ENCODE measurements at regions not wholly inside any gene's neighbourhood (a gene's known extent, or its start where the extent isn't known, plus 50 kb on each side); places are given as distances from the start of the nearest gene placed in this dataset.

DNA sequence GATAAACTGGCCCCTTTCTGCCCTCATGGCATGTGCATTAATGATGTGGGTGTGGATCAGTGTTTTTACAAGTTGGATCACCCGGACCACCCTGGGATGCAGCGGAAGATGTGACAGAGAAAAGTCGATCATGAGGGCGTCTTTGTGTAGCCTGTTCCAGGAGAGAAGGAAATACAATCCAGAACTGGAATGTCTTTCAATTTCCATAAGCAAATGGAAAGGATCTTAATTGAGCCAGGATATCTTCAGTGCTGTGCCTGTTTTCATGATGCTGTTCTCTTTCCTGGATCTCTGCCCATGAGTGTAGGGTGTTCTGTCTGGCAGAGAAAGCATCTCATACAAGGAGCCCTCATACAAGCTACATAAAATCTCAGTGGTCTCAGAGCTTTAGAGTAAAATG is 481.4 kb downstream of the XYLT1 start:
- WGBS, result 52% methylated on average over 4 of the region's 4 CpGs
- Histone ChIP-seq H3K36me3 (no peaks in the 10 kb centered on the region), H3K9me3 (no peaks in the 10 kb centered on the region), H3K27ac (no peak overlapping the region), H3K4me3 (no peak overlapping the region), H3K4me1 (replicated peaks) (no peaks in the 10 kb centered on the region), H3K27me3 (replicated peaks; ENCODE audit: insufficient read depth) (no peaks in the 10 kb centered on the region)
- TF ChIP-seq CTCF (IDR thresholded peaks at IDR 0.05) (no peak), POLR2A (IDR thresholded peaks at IDR 0.05) (no peak), POLR2AphosphoS5 (IDR thresholded peaks at IDR 0.05) (no peak)
- DNase-seq (ENCODE audit: low spot score), result no peak
- intact Hi-C loops (cut with DNase I), result no loop called here

GRCh38 chr16:16991711-16992110 is 479.0 kb downstream of the XYLT1 start:
- Histone ChIP-seq H3K4me1 (replicated peaks) (no peaks in the 10 kb centered on the region), H3K27me3 (replicated peaks; ENCODE audit: insufficient read depth) (no peaks in the 10 kb centered on the region), H3K9me3 (no peaks in the 10 kb centered on the region), H3K4me3 (no peak overlapping the region), H3K27ac (no peak overlapping the region), H3K36me3 (no peaks in the 10 kb centered on the region)
- DNase-seq (ENCODE audit: low spot score), result no peak
- TF ChIP-seq POLR2AphosphoS5 (IDR thresholded peaks at IDR 0.05) (no peak), CTCF (IDR thresholded peaks at IDR 0.05) (no peak), POLR2A (IDR thresholded peaks at IDR 0.05) (no peak)
- intact Hi-C loops (cut with DNase I), result no loop called here
- 90% methylated on average over 4 of the region's 4 CpGs for WGBS

- Histone ChIP-seq H3K36me3 (no peaks in the 10 kb centered on the region), H3K9me3 (no peaks in the 10 kb centered on the region), H3K4me1 (replicated peaks) (no peaks in the 10 kb centered on the region), H3K4me3 (no peak overlapping the region), H3K27me3 (replicated peaks; ENCODE audit: insufficient read depth) (no peaks in the 10 kb centered on the region), H3K27ac (no peak overlapping the region)
- no peak for DNase-seq (ENCODE audit: low spot score)
- TF ChIP-seq POLR2AphosphoS5 (IDR thresholded peaks at IDR 0.05), result no peak
- no peak for TF ChIP-seq CTCF (IDR thresholded peaks at IDR 0.05)
- no peak for TF ChIP-seq POLR2A (IDR thresholded peaks at IDR 0.05)
- WGBS, result 11% methylated on average over 13 of the region's 13 CpGs
- intact Hi-C loops (cut with DNase I), result no loop called here
Observed at GRCh38 chr16:16992975-16993765, 477.6 kb downstream of the XYLT1 start.

- intact Hi-C loops (cut with DNase I), result no loop called here
- no peak for DNase-seq (ENCODE audit: low spot score)
- Histone ChIP-seq H3K36me3 (no peaks in the 10 kb centered on the region), H3K4me1 (replicated peaks) (no peaks in the 10 kb centered on the region), H3K27ac (no peak overlapping the region), H3K4me3 (no peak overlapping the region), H3K9me3 (no peaks in the 10 kb centered on the region), H3K27me3 (replicated peaks; ENCODE audit: insufficient read depth) (no peaks in the 10 kb centered on the region)
- TF ChIP-seq CTCF (IDR thresholded peaks at IDR 0.05) (no peak), POLR2A (IDR thresholded peaks at IDR 0.05) (no peak), POLR2AphosphoS5 (IDR thresholded peaks at IDR 0.05) (no peak)
- WGBS, result 78% methylated on average over 5 of the region's 5 CpGs
Observed at GRCh38 chr16:16994831-16995230, 475.9 kb downstream of the XYLT1 start.

DNA sequence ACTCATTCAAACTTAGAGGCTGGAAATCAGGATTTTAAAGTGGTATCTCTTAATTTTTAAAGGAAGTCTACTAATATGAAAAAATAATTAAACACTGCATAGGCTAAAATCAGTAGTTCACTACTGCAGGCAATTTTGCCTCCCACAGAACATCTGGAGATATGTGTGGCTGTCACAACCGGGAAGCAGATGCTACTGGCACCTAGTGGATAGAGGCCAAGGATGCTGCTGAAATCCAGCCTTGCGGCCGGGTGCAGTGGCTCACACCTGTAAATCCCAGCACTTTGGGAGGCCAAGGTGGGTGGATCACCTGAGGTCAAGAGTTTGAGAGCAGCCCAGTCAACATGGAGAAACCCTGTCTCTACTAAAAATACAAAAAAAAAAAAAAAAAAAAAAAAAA is 473.9 kb downstream of the XYLT1 start:
- Histone ChIP-seq H3K4me3 (no peak overlapping the region), H3K36me3 (no peaks in the 10 kb centered on the region), H3K27me3 (replicated peaks; ENCODE audit: insufficient read depth) (no peaks in the 10 kb centered on the region), H3K4me1 (replicated peaks) (no peaks in the 10 kb centered on the region), H3K27ac (no peak overlapping the region), H3K9me3 (no peaks in the 10 kb centered on the region)
- WGBS, result 50% methylated on average over 3 of the region's 3 CpGs
- no peak for TF ChIP-seq POLR2AphosphoS5 (IDR thresholded peaks at IDR 0.05)
- TF ChIP-seq CTCF (IDR thresholded peaks at IDR 0.05), result no peak
- TF ChIP-seq POLR2A (IDR thresholded peaks at IDR 0.05), result no peak
- intact Hi-C loops (cut with DNase I), result no loop called here
- no peak for DNase-seq (ENCODE audit: low spot score)

Data from prostate gland (tissue), 2 donors.